Ascending aorta (tissue), 2 donors: ENCODE measurements at regions not wholly inside any gene's neighbourhood (a gene's known extent, or its start where the extent isn't known, plus 50 kb on each side); places are given as distances from the start of the nearest gene placed in this dataset.
A peak's percentile ranks its signal among the peaks of the same experiment; 100 is the strongest.

ENCODE experiments used
- DNase-seq, 2 donors: peaks; one replicate each; pipeline ENCODE4 v3.0.0-alpha.2; 2019; ENCODE audit warnings: low spot score in 2 of 2
- H3K27ac ChIP-seq, 2 donors: fragments of 200-600 bp; sonication (generic); one replicate each; pipeline ENCODE4 v1.5.1; 2016 to 2017; ENCODE audit warnings: mild to moderate bottlenecking in 1 of 2
- H3K27me3 ChIP-seq: fragments of 200-600 bp; sonication (generic); one replicate; pipeline ENCODE4 v1.5.1; 2017
- H3K36me3 ChIP-seq, 2 donors: fragments of 200-600 bp; sonication (generic); one replicate each; pipeline ENCODE4 v1.5.1; 2016
- H3K4me1 ChIP-seq, 2 donors: fragments of 200-600 bp; sonication (generic); one replicate each; pipeline ENCODE4 v1.5.1; 2016 to 2017; ENCODE audit warnings: mild to moderate bottlenecking in 1 of 2
- H3K4me3 ChIP-seq, 2 donors: fragments of 200-600 bp; sonication (generic); one replicate each; pipeline ENCODE4 v1.5.1; 2016 to 2017; ENCODE audit warnings: mild to moderate bottlenecking in 1 of 2
- H3K9me3 ChIP-seq, 2 donors: fragments of 200-600 bp; sonication (generic); one replicate each; pipeline ENCODE4 v1.5.1; 2016
- intact Hi-C: fragments of 100-400 bp; cut with DNase I; formaldehyde crosslinking; loops from one replicate; pipeline ENCODE4 v1.15.1; 2023
- TF ChIP-seq, protein P1 (sequence below), 3 experiments: fragments of 200-600 bp in 2 of 3; fragments of 450-650 bp in 1 of 3; sonication (generic) in 2 of 3; IDR thresholded peaks; one replicate each; pipeline ENCODE4 v1.5.1; 2016 to 2019; ENCODE audit warnings: antibody characterized with exemption in 3 of 3, mild to moderate bottlenecking in 1 of 3, moderate library complexity in 1 of 3

DNA sequence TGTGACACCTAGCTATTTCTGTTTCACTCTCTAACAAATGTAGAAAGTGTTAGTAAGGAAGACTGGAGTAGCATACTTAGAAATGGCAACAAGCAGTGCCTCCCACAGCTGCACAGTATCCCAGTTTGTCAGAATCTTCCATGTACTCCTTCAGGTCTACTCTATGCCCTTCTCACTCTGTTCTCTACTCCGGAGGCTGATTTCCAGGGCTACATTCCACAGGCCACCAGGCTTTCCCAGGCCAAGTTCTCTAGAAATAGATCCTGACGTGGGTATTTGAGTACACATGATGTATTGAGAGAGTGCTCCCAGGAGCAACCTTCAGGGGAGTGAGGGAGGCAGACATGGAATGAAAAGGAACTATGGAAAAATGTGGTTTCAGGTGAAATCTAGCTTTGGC lies 177.3 kb upstream of the GK2 start:
- no peaks in the 10 kb centered on the region for H3K27me3 ChIP-seq
- H3K9me3 ChIP-seq = no peaks in the 10 kb centered on the region
- H3K4me1 ChIP-seq = peaks cover 0 to 3% of the 10 kb centered on the region in 2 donors
- peak in 1 of 2 donors; percentile 69 for DNase-seq
- no peak overlapping the region for H3K4me3 ChIP-seq
- TF ChIP-seq, protein P1, sequence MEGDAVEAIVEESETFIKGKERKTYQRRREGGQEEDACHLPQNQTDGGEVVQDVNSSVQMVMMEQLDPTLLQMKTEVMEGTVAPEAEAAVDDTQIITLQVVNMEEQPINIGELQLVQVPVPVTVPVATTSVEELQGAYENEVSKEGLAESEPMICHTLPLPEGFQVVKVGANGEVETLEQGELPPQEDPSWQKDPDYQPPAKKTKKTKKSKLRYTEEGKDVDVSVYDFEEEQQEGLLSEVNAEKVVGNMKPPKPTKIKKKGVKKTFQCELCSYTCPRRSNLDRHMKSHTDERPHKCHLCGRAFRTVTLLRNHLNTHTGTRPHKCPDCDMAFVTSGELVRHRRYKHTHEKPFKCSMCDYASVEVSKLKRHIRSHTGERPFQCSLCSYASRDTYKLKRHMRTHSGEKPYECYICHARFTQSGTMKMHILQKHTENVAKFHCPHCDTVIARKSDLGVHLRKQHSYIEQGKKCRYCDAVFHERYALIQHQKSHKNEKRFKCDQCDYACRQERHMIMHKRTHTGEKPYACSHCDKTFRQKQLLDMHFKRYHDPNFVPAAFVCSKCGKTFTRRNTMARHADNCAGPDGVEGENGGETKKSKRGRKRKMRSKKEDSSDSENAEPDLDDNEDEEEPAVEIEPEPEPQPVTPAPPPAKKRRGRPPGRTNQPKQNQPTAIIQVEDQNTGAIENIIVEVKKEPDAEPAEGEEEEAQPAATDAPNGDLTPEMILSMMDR (IDR thresholded peaks at IDR 0.05) = no peak
- H3K27ac ChIP-seq = peak overlapping the region; percentile 47 to 68
- H3K36me3 ChIP-seq = no peaks in the 10 kb centered on the region
- intact Hi-C loops = loop anchor here (10.0 kb wide), 1 partner anchor 631 kb away; no protein-coding TSS in a partner anchor

DNA sequence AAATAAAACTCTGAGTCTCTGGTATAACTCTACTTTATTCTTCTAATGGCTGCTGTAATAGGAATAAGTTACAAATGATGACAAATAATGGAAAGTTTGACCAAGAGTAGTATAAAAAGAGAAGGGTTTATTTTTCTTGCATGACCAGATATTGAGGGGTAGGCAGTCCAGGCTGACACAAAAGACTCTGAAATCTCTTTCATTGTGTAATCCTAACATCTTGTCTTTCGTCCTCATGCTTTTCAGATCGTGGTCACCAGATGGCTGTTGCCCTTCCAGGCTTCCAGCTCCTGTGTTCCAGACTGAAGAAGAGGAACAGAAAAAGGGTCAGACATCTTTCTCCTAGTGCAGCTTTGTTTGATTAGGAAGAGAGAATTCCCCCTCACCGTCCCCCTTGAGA lies 176.9 kb upstream of the GK2 start:
- no peak for DNase-seq
- H3K27me3 ChIP-seq = no peaks in the 10 kb centered on the region
- H3K9me3 ChIP-seq = no peaks in the 10 kb centered on the region
- peak overlapping the region; percentile 47 to 68 for H3K27ac ChIP-seq
- no peak overlapping the region for H3K4me3 ChIP-seq
- intact Hi-C loops = loop anchor here (10.0 kb wide), 1 partner anchor 630 kb away; no protein-coding TSS in a partner anchor
- H3K4me1 ChIP-seq = peaks cover 0 to 3% of the 10 kb centered on the region in 2 donors
- H3K36me3 ChIP-seq = no peaks in the 10 kb centered on the region
- TF ChIP-seq, protein P1 (IDR thresholded peaks at IDR 0.05) = no peak

DNA sequence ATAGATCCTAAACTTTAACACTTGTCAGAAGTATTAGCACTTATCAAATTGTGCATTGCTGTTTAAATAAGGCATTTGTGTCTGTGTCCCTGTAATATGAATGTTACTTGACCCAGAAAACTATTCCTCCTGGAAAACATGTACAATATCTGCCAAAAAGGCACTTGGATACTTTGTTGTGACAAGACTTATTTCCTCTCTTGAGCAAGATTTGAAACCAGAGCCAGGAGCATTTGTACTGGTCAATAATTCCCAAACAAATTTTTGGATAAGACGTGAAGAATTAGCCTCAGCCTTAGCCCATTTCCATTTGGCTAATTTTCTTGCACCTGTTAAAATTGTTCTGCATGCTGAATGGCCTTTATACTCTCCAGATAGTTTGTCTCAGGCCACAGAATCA lies 176.3 kb upstream of the GK2 start:
- Histone ChIP-seq H3K36me3 (no peaks in the 10 kb centered on the region), H3K9me3 (no peaks in the 10 kb centered on the region), H3K27me3 (no peaks in the 10 kb centered on the region), H3K4me1 (peaks cover 0 to 3% of the 10 kb centered on the region in 2 donors), H3K27ac (peak overlapping the region in 1 of 2 donors; percentile 68), H3K4me3 (no peak overlapping the region)
- no peak for DNase-seq
- intact Hi-C loops = loop anchor here (10.0 kb wide), 1 partner anchor 630 kb away; no protein-coding TSS in a partner anchor
- TF ChIP-seq, protein P1 (IDR thresholded peaks at IDR 0.05) = no peak

DNA sequence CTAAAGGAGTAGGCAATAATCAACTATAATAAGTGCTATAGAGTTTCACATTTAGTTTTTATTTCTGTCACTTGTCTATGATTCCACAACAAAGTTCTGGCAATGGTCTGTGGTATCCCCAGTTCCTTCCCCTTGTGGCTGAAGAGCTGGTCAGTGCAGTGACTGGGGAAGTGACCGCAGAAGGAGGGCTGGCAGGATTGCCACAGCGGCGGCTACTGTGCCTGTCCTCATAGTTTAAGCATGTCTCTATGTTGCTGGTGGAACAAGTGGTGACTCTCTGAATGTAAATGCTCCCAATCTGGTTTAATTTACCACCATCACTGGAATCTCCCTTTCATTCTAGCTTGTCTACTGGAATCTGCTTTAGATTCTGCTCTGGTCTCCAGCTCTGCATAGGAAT lies 170.6 kb upstream of the GK2 start:
- intact Hi-C loops = no loop called here
- Histone ChIP-seq H3K27me3 (no peaks in the 10 kb centered on the region), H3K4me3 (no peak overlapping the region), H3K4me1 (peaks cover 0 to 11% of the 10 kb centered on the region in 2 donors), H3K9me3 (no peaks in the 10 kb centered on the region), H3K27ac (no peak overlapping the region), H3K36me3 (no peaks in the 10 kb centered on the region)
- no peak for DNase-seq
- TF ChIP-seq, protein P1 (IDR thresholded peaks at IDR 0.05) = no peak

DNA sequence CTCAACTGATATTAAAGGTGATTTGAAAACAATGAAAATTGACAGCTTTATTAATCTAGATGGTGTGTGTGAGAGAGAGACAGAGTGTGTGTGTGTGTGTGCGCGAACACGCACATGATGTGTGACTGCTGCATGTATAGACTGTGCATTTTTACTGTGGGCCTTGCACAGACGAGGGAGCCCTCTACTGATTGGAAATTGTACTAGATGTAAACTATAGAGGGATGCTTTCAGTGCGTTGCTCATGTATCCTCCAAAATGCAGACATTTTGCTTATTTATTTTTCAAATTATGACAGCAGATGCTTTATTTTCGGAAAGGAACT lies 168.4 kb upstream of the GK2 start:
- TF ChIP-seq, protein P1 (IDR thresholded peaks at IDR 0.05) = peak in 1 of 3 experiments; percentile 39
- Histone ChIP-seq H3K27ac (no peak overlapping the region), H3K9me3 (no peaks in the 10 kb centered on the region), H3K27me3 (no peaks in the 10 kb centered on the region), H3K4me1 (peaks cover 0 to 11% of the 10 kb centered on the region in 2 donors), H3K36me3 (no peaks in the 10 kb centered on the region), H3K4me3 (no peak overlapping the region)
- intact Hi-C loops = no loop called here
- no peak for DNase-seq
